ENCODE measurements at regions not wholly inside any gene's neighbourhood (a gene's known extent, or its start where the extent isn't known, plus 50 kb on each side); places are given as distances from the start of the nearest gene placed in this dataset.
"Not testable (repeated sequence)": the region's sequence is repeated elsewhere in the genome, so short reads cannot be mapped to it uniquely, and the experiment has no call there.

- no peak for DNase-seq
Measured at GRCh38 chr18:30432349-30432748, 610.2 kb downstream of the DSC3 start.

DNA sequence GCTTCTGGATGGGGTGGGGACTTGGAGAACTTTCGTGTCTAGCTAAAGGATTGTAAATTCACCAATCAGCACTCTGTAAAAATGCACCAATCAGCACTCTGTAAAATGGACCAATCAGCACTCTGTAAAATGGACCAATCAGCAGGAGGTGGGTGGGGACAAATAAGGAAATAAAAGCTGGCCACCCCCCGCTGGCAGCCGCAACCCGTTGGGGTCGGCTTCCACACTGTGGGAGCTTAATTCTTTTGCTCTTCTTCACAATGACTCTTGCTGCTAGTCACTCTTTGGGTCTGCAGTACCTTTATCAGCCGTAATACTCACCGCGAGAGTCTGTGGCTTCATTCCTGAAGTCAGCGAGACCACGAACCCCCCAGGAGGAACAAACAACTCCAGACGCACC is 623.1 kb downstream of the DSC3 start:
- not testable (repeated sequence) for DNase-seq

GRCh38 chr18:30415903-30416302 is 626.6 kb downstream of the DSC3 start:
- DNase-seq, result no peak

DNA sequence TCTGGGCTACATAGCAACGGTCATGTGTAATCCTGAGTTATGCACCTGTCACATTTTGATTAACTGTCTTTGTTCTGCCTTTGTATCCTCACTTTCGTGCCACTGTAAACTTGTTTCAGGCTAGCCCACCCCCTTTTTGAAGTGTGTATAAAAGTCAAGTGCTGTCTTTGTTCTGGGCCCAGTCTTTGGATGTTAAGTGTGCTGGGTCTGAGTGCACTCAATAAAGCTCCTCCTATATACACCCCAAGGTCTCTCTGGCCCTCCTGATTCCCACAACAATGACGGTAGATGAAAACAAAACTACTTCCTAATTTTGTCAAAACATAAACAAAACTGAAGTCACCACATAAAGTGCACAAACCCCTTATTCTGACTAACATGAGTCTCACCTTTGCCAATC is 633.4 kb downstream of the DSC3 start:
- DNase-seq, result no peak

DNA sequence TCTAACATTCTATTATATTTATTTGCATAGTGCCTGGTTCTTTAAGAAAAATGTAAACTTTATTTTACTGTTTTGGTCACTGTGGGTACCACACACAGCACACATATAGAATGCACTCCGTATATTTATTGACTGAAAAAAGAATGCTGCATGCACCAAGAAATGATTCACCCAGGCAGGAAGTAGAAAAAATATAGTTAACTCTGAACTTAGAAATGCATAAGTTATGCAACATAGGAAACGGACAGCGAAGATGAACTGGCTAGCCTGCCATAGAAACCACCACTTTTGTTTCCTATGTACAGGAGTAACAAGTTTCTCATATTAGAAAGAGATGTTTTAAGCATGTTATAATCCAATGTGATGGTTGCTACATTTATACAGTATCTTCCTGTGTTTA is 635.8 kb downstream of the DSC3 start:
- DNase-seq, result no peak

DNA sequence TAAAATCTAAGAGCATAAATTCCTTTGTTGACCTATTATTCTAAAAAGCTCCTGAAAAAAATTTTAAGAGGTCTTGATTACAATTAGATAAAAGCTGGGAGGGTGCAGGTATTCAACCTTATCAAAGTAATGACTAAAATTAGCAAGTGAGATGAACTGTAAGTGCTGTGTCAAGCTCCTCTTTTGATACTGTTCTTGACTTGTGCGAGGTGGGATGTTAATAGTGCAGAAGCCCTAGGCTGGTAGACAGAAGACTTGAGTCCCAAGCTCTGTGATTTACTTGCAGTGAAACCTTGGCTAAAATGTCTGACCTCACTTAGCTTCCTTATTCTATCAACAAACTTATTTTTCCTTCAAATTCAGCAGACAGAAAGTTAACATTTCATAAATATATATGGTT is 637.5 kb downstream of the DSC3 start:
- no peak for DNase-seq

DNA sequence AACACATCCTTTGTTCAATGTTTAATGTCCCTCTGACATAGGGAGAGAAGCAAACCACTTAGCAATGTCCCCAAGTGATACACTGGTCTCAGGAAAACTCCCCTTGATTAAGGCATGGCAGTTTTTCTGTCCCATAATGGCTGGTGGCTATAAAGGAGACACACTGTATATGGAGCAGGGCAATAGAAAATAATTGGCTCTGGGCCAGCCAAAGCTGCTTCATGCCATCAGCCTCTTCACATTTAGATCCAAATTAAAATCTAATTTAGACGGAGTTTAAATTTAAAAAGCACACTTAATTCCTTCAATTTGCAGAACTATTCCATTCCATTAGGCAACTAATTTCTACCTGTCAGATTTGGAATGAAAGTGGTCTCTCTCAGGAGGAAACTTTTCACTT is 638.1 kb downstream of the DSC3 start:
- no peak for DNase-seq

DNA sequence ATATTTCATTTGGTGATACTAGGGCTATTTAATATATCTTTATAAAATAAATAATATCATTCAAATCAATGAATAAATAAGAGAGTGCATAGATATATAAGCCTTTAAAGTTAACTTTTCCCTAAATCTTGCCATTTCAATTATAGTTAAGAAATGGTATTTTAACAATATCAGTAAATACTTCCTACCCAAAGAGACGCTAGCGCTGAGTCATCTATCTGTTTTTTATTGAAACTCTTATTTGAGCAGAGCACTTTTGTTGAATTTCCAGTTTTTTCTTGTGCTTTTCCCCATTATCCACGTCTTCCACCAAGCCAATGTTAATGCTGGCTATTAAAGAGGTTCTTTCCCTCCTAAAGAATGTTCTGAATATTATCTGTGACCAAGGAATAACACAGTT is 639.3 kb downstream of the DSC3 start:
- DNase-seq, result no peak

DNA sequence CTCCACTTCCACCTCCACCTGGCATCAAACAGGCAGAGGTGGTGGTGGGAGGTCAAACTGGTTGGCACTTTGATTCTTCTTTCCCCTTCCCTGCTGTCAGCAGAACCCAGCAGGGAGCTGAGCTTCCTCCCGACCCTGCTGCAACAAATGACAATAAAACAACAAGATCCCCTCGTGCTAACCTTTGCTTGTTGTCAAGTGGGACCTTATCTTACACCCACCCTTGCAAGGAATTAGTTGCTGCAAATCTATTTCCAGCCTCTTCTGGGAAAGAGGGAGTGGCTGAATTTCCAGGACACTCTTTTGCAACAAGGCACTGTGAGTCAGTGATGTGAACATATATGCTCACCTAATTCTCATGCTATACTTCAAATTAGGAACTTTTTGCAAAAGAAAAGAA is 655.1 kb downstream of the DSC3 start:
- DNase-seq, result no peak

DNA sequence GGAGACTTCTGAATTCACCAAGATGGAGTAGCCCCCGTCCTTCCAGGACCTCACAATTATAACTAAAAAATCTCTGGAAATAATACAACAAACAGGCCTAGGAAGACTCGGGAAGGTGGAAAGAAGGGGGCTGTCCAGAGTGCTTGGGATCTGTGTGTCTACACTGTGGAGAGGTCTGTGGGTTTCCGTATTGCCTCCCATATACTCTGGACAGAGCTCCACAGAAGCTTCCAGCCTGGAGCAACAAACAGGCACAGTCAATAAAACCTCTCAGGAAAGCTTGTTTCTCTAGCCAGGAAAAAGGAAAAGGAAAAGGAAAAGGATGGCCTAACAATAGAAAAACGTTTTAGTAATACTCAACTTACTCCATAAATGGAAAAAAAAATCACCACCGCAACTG is 655.9 kb downstream of the DSC3 start:
- DNase-seq, result no peak

DNA sequence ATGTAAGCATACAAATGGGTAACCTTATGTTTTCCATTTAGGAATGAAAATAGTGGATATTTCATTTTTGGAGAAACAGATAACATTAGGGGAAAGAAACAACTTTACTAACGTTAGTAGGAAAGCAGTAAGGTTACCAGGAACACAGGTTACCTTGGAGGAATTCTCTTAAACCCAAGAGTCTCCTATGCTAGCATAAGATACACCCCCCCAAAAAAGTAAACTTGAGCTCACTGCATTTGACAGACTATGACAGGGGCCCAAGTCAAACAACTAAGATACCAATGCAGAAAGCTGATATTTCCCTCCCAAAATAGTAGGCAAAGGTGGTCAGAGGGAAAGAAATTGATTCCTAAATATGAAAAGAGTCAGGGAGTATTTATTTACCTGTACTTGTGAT is 656.9 kb downstream of the DSC3 start:
- DNase-seq, result no peak

DNA sequence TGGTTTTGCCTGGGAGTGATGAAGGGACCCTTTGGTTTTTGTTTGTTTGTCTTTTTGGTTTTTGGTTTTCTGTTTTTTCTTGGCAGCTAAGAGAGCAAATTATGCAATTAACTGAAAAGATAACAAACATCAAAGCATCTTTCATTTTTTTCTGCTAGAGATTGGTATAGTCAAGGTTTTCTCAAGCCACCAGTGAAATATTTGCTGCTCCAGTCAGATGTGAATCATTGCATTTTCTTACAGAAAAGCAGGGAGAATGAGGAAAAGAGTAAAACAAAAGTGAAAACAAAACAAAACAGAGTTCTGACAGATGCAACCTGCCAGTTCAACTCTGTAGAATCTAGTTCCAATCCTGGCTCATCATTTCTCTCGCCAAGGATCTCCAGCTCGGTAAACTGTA is 660.7 kb downstream of the DSC3 start:
- no peak for DNase-seq

DNA sequence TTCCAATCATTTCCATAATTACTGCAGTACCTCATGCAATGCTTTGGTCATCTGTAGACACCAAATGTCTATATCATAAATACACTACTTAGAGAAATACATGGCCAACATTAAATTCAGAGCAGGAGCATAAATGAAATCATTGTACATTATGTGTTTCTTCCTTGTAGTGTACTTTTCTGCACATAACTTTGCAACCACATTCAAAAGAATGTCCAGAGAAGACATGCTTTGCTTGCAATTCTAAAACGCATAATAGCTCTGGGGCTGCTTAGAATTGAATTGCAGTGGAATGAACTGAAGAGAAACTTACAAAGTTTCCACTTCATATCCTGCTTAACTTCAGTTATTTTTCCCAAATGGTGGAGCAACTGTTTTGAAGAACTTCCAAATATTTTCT is 664.4 kb downstream of the DSC3 start:
- no peak for DNase-seq

- DNase-seq, result no peak
Measured at GRCh38 chr18:30376515-30376914, 666.0 kb downstream of the DSC3 start.

DNA sequence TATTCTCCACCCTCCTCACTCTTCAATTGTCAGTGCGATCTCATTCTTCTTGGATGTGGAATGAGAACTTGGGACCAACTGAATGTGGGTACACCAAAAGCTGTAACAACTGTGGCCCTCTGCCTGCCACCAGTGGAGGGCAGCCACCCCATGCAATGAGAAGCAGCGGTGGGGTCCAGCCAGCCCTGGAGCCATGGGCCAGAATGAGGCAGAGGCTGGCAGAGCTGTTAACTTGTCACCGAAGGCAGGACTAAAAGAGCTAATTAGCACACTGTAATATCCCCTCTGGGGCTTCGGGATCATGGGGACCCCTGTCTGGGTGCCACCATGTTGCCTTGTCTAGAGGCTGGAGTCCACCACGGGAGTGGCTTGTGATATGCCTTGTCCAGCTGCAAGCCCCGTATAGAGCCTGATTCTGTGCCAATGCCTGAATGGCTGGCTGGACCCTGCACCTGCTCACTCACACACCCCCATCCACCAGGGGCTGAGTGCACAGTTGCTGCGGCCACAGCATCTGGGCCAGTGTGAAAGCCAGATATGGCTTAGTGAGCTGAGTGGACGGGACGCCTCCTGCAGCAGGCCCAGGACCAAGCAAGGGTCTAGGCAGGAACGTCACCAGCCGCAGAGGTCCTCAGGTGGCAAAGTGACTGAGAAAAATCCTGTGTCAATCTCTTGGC is 680.5 kb downstream of the DSC3 start:
- DNase-seq, result no peak

GRCh38 chr18:30359521-30359920 is 683.0 kb downstream of the DSC3 start:
- DNase-seq, result no peak

DNA sequence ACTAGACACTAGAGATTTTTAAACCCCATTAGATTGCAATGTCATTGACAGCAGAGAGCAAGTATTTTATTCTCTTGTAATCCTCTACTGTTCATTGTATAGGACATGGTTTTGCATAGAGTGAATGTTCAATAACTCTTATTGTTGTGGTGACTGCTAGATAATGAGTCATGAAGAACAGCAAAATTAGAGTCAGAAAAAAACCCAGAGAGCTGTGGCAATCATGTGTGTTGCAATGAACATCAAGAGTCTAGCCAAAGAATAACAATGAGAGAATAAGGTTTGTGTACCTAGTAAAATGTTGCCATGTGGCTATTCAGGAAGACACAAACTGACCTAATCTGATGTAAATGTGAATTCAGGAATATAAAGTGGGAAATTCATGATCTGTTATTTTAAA is 684.0 kb downstream of the DSC3 start:
- no peak for DNase-seq

DNA sequence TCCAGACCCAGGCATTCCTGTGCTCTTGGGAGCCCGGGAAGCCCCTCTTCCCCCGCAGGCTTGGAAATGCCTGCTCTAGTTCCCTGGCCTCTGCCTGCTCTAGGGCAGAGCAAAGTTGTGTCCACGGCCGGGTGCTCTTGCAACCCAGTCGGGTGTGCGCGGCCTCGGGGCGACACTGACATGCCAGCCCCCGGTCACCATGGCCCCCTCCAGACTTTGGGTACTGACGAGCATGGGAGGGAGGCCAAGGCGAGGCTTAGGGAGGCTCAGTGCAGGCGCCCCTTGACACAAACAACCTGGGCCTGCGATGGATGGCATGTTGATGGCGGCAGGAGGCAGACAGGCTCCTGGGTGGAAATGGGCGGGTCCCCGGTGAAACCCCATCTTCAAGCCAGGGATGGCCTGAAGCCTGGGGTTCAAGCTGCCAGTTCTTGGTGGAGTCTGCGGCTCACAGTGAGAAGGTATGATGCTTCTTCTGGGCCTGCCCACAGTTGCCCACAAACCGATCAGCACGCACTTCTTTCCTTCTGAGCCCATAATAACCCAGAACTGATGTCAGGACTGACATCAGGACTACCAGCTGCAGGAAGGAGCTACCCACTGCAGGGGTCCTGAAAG is 689.9 kb downstream of the DSC3 start:
- no peak for DNase-seq

- DNase-seq, result no peak
Measured at GRCh38 chr18:30350263-30350662, 692.3 kb downstream of the DSC3 start.

DNA sequence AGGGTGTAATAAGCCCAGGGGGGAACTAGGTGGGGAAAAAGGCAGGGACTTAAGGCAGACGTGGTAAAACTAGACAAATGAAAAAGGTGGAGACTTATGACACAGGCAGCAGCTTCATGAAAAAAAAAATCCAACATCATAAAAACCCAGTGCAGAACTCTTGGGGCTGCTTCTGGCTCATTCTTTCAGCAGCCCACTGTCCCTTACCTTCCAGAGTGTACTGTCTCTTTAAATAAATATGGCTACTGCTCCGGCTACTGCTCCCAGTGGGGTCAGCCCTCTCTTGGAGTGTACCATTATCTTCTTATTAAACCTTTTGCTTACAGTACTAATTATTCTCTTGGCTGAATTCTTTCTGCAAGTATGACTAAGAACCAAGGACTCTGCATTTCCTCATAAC is 699.5 kb downstream of the DSC3 start:
- DNase-seq, result no peak

GRCh38 chr18:30342675-30343074 is 699.9 kb downstream of the DSC3 start:
- no peak for DNase-seq

- DNase-seq, result no peak
Measured at GRCh38 chr18:30334781-30335180, 707.8 kb downstream of the DSC3 start.

DNA sequence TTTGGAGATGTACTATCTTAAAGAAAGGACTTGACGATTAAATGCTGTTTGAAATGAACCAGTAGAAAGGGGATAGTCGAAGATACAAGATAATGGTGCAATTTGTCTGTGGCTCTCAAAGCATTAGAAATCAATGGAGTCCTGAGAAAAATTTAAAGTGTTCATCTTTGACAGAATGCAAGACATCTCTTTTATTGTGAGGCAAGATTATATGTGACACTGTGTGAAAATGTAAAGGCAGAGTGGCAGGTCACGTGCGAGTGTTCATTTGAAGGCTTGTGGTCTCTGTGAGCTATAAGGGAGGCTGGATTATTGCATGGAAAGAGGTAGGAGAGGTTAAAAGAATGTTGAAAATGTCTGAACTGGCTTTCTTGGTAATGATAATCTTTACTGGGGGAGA is 709.2 kb downstream of the DSC3 start:
- no peak for DNase-seq

DNA sequence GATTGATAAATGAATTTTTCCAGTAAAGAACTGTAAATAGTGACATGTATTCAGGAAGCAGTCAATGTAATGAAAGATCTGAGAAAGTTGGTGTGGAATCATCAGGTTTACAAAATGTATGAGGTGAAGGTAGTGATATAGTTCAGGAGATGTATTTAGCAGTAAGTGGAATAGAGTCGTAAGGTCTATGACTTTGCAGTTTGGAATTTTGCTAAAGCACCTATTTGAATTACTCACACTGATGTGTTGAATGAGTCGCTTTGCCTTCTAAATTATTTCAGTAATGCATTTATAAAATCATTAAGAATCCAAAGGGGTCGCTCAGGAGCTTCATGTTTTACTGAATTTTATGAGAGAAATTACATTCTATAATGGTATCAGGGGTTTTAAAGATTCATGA is 713.7 kb downstream of the DSC3 start:
- no peak for DNase-seq

GRCh38 chr18:30302181-30302580 is 740.4 kb downstream of the DSC3 start:
- DNase-seq, result no peak
